Suppressor macrophage treated with lipopolysaccharide for 4 hours (primary cell): ENCODE measurements at regions not wholly inside any gene's neighbourhood (a gene's known extent, or its start where the extent isn't known, plus 50 kb on each side); places are given as distances from the start of the nearest gene placed in this dataset.
"Not testable (repeated sequence)": the region's sequence is repeated elsewhere in the genome, so short reads cannot be mapped to it uniquely, and the experiment has no call there.

Experiments used
- DNase-seq: peaks from one replicate; pipeline ENCODE4 v3.0.0-alpha.2; 2020

- no peak for DNase-seq
Measured at GRCh38 chr12:78530100-78530765, 334.3 kb upstream of the SYT1 start.

GRCh38 chr12:78531831-78532458, 332.6 kb upstream of the SYT1 start:
- no peak for DNase-seq

DNA sequence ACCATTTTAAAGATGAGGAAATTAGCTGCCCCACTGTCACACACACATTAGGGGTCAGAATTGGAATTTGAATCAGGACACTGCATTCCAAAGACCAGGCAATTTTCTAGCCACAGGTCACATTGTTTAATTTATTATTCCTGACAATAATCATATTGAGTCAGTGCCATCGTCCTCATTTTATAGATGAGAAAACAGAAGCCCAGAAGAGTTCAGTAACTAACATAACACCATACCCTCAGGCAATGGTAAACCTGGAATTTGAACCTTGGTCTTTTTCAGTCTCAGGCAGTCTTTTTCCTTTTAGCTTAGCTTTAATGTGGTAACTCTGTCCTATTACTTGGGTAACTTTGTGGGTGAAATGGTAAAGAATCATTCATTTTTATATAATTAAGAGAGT, 330.3 kb upstream of the SYT1 start:
- no peak for DNase-seq

- DNase-seq, result no peak
Measured at GRCh38 chr12:78540606-78541336, 323.8 kb upstream of the SYT1 start.

- no peak for DNase-seq
Measured at GRCh38 chr12:78550831-78551230, 313.7 kb upstream of the SYT1 start.

DNA sequence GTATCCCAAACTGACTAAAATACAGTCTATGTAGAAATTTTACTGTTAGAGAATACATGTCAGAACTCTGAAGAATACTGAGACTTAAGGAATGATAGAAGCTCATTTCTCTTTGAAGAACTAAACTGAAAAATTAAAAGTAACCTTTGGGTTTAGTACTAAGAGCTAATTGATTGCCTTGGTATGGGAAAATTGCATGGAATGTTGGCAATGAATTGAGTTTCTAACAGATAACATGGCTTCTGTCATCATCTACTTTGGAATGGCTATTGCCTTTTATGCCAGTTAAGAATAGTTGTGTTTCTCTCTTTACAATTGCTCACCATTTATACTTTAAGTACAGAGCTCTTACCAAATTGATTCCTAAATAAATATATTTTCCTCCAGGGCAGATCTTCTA, 308.8 kb upstream of the SYT1 start:
- no peak for DNase-seq

DNA sequence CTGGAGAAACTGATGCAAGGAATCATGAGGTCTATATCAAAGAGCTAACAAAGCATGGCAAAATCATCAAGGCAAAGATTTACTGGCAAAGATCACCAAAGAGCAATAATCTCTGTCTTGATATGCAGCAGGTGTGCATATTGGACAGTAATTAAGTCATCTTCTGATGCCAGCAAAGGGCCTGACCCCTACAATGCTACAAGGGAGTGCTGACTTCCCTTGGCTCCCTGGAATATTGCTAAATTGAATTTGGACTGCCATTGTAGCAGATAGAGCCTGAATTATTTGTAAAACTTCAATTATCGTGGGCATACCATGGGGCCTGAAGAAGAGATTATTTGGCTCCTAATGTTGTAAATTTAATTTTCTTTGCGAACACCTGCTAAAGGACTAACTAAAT, 307.9 kb upstream of the SYT1 start:
- no peak for DNase-seq

GRCh38 chr12:78559416-78559815, 305.2 kb upstream of the SYT1 start:
- no peak for DNase-seq

DNA sequence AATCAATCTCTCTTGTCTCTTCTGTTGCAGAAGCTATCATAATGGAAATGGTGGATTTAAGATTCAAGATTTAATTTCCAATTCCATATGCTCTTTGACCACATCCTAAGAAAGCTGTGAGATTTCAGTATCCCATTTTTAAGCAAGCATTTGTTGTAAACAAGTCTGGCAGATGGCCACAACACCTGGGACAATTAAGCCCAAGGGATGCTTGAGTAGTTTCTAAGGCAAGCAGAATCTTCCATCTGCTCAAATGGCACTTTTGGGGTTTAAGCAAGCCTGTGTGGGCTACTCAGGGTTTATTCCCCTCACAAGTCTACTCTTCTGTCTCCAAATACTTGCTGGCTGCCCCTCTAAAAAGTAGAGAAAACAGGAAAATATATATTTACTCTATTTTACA, 304.7 kb upstream of the SYT1 start:
- no peak for DNase-seq

- no peak for DNase-seq
Measured at GRCh38 chr12:78560633-78561032, 303.9 kb upstream of the SYT1 start.

DNA sequence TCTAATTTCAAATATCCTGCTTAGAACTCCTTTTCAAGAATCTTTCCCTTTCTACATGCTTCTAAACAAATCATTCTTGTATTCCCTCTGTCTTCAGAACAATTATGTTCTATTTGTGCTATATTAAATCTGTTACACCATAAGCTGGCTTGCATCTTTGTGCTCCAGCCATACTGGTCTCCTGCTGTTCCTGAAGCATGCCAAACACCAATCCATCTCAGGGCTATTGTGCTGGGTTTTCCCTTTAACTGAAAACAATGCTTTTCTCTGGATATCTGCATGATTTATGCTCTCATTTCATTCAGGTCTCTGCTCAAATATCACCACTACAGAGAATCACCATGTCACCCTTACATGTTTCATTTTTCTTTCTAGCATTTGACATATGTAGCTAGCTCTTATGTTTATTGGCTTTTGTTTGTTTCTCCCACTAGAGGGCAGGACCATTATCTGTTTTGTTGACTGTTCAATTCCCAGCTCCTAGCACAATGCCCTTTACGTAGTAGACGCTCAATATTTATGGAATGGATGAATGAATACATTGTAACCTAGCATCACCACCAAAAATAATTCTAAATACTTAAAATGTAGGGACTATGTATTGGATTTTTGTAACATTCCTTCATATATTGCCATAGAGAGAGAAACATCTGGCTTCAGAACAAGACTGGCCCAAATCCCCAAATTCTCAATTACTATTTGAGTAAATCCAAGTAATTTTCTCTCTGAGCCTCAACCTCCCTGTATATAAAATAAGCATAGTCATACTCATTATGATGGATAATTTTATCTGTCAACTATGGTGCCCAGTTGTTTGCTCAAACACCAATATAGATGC, 302.0 kb upstream of the SYT1 start:
- no peak for DNase-seq

DNA sequence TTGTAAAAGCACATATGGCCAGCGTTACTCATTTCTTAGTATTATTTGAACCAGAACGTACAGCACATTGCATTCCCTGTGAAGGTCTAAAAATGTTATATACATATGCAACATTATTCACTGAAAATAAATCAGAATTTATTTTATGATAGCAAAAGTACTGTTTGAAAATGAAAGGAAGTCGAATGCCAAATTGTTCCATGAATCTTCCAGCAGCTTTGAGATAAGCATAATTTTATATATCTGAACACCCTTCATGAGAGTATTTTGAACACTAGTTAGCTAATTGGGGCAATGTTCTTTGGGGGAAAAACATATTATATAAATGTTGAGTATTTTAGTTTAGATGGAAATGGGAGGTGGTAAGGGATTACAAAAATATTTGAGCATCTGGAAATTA, 300.7 kb upstream of the SYT1 start:
- no peak for DNase-seq

- no peak for DNase-seq
Measured at GRCh38 chr12:78566456-78566855, 298.1 kb upstream of the SYT1 start.

DNA sequence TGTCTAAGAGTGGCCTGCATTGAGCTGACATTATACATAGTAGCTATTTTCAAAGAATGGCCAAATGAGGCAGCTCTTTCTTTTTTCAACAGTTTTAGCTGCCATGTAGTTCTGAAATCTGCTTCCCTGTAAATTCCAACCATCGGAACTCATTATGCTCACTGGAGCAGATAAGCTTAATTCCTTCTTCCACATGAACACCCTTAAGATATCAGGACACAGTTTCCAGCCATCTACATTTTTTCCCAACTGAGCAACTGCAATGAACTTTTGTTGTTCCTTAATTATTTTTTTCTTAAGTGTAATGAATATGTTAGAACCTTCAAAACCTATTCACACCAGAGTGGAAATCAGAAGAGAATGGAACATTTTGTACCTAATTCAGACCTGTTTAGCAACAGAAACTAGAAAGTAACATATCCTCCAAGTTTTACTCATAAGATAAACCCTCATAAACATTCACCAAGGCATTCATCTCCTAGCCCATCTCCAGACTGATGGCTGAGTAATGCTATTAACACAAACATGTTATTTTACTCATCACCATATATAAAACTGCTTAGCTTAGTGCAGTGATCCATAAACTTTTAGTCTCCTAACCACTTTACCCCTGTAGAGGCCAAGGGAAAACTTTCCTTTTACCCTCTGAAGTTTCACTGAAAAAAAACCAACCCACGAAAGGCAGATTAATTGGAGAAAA, 296.1 kb upstream of the SYT1 start:
- DNase-seq, result no peak

DNA sequence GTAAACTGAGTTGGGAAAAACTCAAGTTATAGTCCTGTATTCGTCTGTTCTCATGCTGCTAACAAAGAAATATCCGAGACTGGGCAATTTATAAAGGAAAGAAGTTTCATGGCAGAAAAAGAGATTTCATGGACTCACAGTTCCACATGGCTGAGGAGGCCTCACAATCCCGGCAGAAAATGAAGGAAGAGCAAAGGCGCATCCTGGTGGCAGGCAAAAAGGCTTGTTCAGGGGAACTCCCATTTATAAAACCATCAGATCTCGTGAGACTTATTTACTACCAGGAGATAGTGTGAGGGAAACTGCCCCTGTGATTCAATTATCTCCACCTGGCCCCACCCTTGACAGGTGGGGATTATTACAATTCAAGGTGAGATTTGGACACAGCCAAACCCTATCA, 292.6 kb upstream of the SYT1 start:
- no peak for DNase-seq

DNA sequence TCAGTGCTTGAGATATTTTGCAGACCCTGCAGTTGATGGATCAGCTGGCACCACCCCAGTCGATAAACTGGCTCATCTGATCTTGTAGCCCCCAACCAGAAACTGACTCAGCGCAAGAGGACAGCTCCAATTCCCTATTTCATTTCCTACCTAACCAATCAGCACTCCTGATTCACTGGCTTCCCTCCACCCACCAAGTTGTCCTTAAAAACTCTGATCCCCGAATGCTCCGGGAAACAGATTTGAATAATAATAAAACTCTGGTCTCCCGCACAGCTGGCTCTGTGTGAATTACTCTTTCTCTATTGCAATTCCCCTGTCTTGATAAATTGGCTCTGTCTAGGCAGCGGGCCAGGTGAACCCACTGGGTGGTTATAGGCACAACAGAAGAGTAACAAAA, 289.4 kb upstream of the SYT1 start:
- not testable (repeated sequence) for DNase-seq

DNA sequence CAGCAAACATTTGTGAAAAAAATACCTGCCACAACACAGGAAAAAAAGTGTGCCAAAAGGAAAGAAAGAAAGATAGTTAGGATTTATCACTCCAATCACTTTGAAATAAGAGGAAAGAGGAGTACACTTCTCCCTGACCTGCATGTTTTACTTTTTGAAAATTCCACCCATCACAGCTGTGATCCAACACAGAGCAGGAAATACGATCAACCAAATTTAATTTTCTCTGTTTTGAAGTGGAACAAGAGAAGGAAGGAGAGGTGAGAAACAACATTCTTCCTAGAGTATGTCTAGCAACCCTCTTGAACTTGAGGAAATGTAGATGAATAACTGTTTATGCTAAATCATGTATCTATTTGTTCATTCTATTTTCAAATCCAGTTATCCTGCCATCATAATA, 284.7 kb upstream of the SYT1 start:
- no peak for DNase-seq

- no peak for DNase-seq
Measured at GRCh38 chr12:78580296-78580695, 284.3 kb upstream of the SYT1 start.

- no peak for DNase-seq
Measured at GRCh38 chr12:78584695-78585094, 279.9 kb upstream of the SYT1 start.

- DNase-seq, result no peak
Measured at GRCh38 chr12:78585132-78585531, 279.4 kb upstream of the SYT1 start.

GRCh38 chr12:78586790-78587189, 277.8 kb upstream of the SYT1 start:
- DNase-seq, result no peak

DNA sequence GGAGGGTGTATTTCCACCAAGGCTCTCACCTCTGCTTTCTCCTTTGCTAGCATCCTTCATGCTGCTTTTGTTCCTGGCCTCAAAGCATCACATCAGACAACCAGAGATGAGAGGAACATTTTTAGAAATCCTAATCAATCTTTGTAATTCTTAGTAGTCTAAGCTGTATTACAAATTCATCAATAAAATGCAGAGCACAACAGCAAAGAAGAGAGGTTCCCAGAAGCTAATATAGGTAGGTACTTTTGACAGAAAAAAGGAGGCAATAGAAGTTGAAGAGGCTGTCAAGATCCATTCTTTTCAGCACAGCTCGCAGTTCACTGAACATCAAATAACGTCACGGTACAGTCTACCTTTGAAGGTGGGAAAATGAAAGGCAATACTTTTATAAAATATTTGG, 265.2 kb upstream of the SYT1 start:
- no peak for DNase-seq

- no peak for DNase-seq
Measured at GRCh38 chr12:78600541-78600940, 264.0 kb upstream of the SYT1 start.
